Upper lobe of left lung (tissue), 4 donors: ENCODE measurements at regions not wholly inside any gene's neighbourhood (a gene's known extent, or its start where the extent isn't known, plus 50 kb on each side); places are given as distances from the start of the nearest gene placed in this dataset.

Experiments used
- POLR2AphosphoS5 ChIP-seq, 2 donors: sonication (generic); formaldehyde crosslinking; IDR thresholded peaks; one replicate each; pipeline ENCODE4 v1.5.1; 2017; ENCODE audit warnings: antibody characterized with exemption in 2 of 2
- TF ChIP-seq, protein P1 (sequence below), 6 experiments: fragments of 450-650 bp in 4 of 6; fragments of 200-600 bp in 2 of 6; sonication (generic) in 2 of 6; IDR thresholded peaks; one replicate each; pipeline ENCODE4 v1.5.1; 2016 to 2019; ENCODE audit warnings: antibody characterized with exemption in 6 of 6

- TF ChIP-seq, protein P1, sequence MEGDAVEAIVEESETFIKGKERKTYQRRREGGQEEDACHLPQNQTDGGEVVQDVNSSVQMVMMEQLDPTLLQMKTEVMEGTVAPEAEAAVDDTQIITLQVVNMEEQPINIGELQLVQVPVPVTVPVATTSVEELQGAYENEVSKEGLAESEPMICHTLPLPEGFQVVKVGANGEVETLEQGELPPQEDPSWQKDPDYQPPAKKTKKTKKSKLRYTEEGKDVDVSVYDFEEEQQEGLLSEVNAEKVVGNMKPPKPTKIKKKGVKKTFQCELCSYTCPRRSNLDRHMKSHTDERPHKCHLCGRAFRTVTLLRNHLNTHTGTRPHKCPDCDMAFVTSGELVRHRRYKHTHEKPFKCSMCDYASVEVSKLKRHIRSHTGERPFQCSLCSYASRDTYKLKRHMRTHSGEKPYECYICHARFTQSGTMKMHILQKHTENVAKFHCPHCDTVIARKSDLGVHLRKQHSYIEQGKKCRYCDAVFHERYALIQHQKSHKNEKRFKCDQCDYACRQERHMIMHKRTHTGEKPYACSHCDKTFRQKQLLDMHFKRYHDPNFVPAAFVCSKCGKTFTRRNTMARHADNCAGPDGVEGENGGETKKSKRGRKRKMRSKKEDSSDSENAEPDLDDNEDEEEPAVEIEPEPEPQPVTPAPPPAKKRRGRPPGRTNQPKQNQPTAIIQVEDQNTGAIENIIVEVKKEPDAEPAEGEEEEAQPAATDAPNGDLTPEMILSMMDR (IDR thresholded peaks at IDR 0.05) = no peak
- TF ChIP-seq POLR2AphosphoS5 (IDR thresholded peaks at IDR 0.05) = no peak
These were observed 612.8 kb upstream of the PKDCC start for GRCh38 chr2:41434991-41435390.
